Heart right ventricle (tissue), 16 donors: ENCODE measurements at regions not wholly inside any gene's neighbourhood (a gene's known extent, or its start where the extent isn't known, plus 50 kb on each side); places are given as distances from the start of the nearest gene placed in this dataset.

Experiments used
- ATAC-seq, 8 donors: fragments of 200-7000 bp; cut with Tn5 transposase; one replicate each; pipeline ENCODE4 v1.9.1; 2020; ENCODE audit warnings: mild to moderate bottlenecking in 8 of 8, moderate library complexity in 8 of 8, moderate number of reproducible peaks in 1 of 8
- DNase-seq, 2 donors: peaks; one replicate each; pipeline ENCODE4 v3.0.0-alpha.2; 2020
- H3K27ac ChIP-seq, 10 donors: fragments of 200-600 bp; sonication (generic) in 2 of 10; one replicate each; pipeline versions ENCODE4 v1.5.0 to v1.8.0; 2020 to 2022; ENCODE audit warnings: mild to moderate bottlenecking in 3 of 10
- H3K27me3 ChIP-seq, 7 donors: fragments of 200-600 bp; one replicate each; pipeline ENCODE4 v1.8.0; 2021 to 2022; ENCODE audit warnings: mild to moderate bottlenecking in 2 of 7
- H3K36me3 ChIP-seq, 9 donors: fragments of 200-600 bp; sonication (generic) in 1 of 9; one replicate each; pipeline versions ENCODE4 v1.5.0 to v1.8.0; 2020 to 2022; ENCODE audit warnings: mild to moderate bottlenecking in 2 of 9
- H3K4me1 ChIP-seq, 9 donors: fragments of 200-600 bp; sonication (generic) in 1 of 9; one replicate each; pipeline versions ENCODE4 v1.5.0 to v1.8.0; 2020 to 2022; ENCODE audit warnings: mild to moderate bottlenecking in 4 of 9
- H3K4me3 ChIP-seq, 10 donors: fragments of 200-600 bp; sonication (generic) in 2 of 10; one replicate each; pipeline versions ENCODE4 v1.5.0 to v1.8.0; 2020 to 2022; ENCODE audit warnings: mild to moderate bottlenecking in 7 of 10, moderate library complexity in 2 of 10
- H3K9me3 ChIP-seq, 11 donors: fragments of 200-600 bp in 10 of 11; sonication (generic) in 2 of 11; one replicate each; pipeline versions ENCODE4 v1.5.0 to v1.8.0; 2013 to 2022; ENCODE audit warnings: mild to moderate bottlenecking in 2 of 11, control low read depth in 1 of 11, moderate library complexity in 1 of 11
- WGBS, 2 donors: extraction: QIAGEN DNeasy Blood & Tissue Kit; methylation state at CpG; one replicate each; pipeline ENCODE4 v1.1.7; 2013; ENCODE audit warnings: inconsistent platforms in 1 of 2; 5-methylcytosine and 5-hydroxymethylcytosine counted together
- intact Hi-C, 10 donors: fragments of 100-400 bp; cut with DNase I; formaldehyde crosslinking; loops; one replicate each; pipeline versions ENCODE4 v1.11.1 to v1.14.2; 2022
- TF ChIP-seq, protein P1 (sequence below), 9 donors: fragments of 200-600 bp; sonication (generic) in 2 of 9; IDR thresholded peaks; one replicate each; pipeline versions ENCODE4 v1.5.0 to v1.8.0; 2021 to 2022; ENCODE audit warnings: antibody characterized with exemption in 9 of 9, mild to moderate bottlenecking in 5 of 9, moderate library complexity in 1 of 9
- donor health status: Arrhythmogenic right ventricular cardiomyopathy.
- donor health status: ischemic (EF 13 %, LVEDD 7.1; RV severe dilation, severe dysfunction).
- donor health status: healthy with polysubstance abuse.
- donor health status: DM: no; HTN: yes; CAD: no.
- donor health status: DM: no; HTN: no; CAD: no.
- donor health status: ischemic (EF 25% LVEDD 6.9; RV normal size, moderate dysfunction).
- donor health status: ischemic (EF 25% LVEDD 5.7; RV mildly dilated, moderate dysfunction).
- donor health status: healthy.
- donor health status: DM: yes; HTN: yes; CAD: no.
- donor health status: Ischemic cardiomyopathy.
- donor health status: ischemic (EF 35%, LVEDD 5.7; RV mildly dilated, moderate dysfunction).
- donor health status: nonischemic (EF 11% LVEDD 7.7; RV severe dilation, severe dysfunction).
- donor health status: DM: yes; HTN: yes; CAD: no.
- donor health status: PGD.
- donor health status: ischemic (EF 29% LVEDD 5.4; RV normal size, mild dysfunction).
- donor health status: nonischemic (EF 23%, LVEDD 6.1; RV moderate dilation, normal function).

DNA sequence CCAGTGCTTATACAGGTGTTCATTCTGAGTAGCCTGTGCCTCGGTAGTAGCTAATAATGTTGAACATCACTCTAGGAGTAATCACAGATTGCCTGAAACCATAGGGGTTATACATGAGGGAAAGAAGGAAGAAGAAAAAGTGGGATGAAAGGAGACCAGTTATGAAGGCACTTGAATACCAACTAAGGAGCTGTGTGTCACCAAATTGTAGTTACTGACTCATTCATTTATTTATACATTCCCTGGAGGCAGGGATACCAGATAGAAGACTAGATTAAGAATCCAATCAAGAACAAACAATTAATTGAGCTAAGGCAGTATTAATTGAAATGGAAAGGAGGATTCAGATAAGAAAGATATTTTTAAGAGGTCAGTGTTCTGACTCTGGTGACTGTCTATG is 129.6 kb upstream of the PRPS1L1 start:
- Histone ChIP-seq H3K36me3 (no peaks in the 10 kb centered on the region), H3K4me3 (no peak overlapping the region), H3K27ac (no peak overlapping the region), H3K27me3 (no peaks in the 10 kb centered on the region), H3K9me3 (no peaks in the 10 kb centered on the region), H3K4me1 (peaks cover 0 to 7% (median 0%) of the 10 kb centered on the region in 9 donors)
- no peak for ATAC-seq
- no peak for DNase-seq
- 96% methylated on average over 1 of the region's 1 CpG for WGBS, 2 donors
- TF ChIP-seq, protein P1, sequence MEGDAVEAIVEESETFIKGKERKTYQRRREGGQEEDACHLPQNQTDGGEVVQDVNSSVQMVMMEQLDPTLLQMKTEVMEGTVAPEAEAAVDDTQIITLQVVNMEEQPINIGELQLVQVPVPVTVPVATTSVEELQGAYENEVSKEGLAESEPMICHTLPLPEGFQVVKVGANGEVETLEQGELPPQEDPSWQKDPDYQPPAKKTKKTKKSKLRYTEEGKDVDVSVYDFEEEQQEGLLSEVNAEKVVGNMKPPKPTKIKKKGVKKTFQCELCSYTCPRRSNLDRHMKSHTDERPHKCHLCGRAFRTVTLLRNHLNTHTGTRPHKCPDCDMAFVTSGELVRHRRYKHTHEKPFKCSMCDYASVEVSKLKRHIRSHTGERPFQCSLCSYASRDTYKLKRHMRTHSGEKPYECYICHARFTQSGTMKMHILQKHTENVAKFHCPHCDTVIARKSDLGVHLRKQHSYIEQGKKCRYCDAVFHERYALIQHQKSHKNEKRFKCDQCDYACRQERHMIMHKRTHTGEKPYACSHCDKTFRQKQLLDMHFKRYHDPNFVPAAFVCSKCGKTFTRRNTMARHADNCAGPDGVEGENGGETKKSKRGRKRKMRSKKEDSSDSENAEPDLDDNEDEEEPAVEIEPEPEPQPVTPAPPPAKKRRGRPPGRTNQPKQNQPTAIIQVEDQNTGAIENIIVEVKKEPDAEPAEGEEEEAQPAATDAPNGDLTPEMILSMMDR (IDR thresholded peaks at IDR 0.05), result no peak
- intact Hi-C loops, result no loop called here

GRCh38 chr7:18162657-18163056 is 135.0 kb upstream of the PRPS1L1 start:
- Histone ChIP-seq H3K4me3 (no peak overlapping the region), H3K9me3 (no peaks in the 10 kb centered on the region), H3K27ac (no peak overlapping the region), H3K27me3 (no peaks in the 10 kb centered on the region), H3K4me1 (peaks cover 0 to 14% (median 3%) of the 10 kb centered on the region in 9 donors), H3K36me3 (no peaks in the 10 kb centered on the region)
- TF ChIP-seq, protein P1 (IDR thresholded peaks at IDR 0.05), result no peak
- no peak for DNase-seq
- intact Hi-C loops, result no loop called here
- peak in 4 of 8 donors; percentile 37 to 89 (median 60) for ATAC-seq
- WGBS, 2 donors, result 39 to 40% methylated on average over 1 of the region's 1 CpG

GRCh38 chr7:18163091-18163490 is 135.4 kb upstream of the PRPS1L1 start:
- 93 to 98% methylated on average over 3 of the region's 3 CpGs for WGBS, 2 donors
- Histone ChIP-seq H3K4me1 (peaks cover 0 to 14% (median 3%) of the 10 kb centered on the region in 9 donors), H3K27ac (no peak overlapping the region), H3K4me3 (no peak overlapping the region), H3K9me3 (no peaks in the 10 kb centered on the region), H3K36me3 (no peaks in the 10 kb centered on the region), H3K27me3 (no peaks in the 10 kb centered on the region)
- TF ChIP-seq, protein P1 (IDR thresholded peaks at IDR 0.05), result no peak
- intact Hi-C loops, result no loop called here
- ATAC-seq, result no peak
- DNase-seq, result no peak

DNA sequence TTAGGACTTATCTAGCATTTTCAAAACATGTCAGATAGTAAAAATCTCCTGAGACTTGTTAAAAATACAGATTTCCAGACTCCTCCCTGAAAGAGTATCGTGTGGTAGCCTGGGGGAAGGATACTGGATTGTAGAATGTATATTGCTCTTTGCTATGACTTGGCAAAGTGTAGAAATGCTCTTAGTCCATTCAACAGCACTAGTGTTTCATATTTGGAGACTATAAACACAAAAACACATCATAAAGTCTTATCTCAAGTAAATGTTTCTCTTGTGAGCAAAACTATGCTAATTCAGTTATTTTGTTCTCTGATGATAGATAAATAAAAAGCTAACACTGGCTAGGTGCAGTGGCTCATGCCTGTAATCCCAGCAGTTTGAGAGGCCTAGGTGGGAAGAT is 137.5 kb upstream of the PRPS1L1 start:
- intact Hi-C loops, result loop anchor here in 1 of 10 donors (5.0 kb wide), 1 partner anchor 763 kb away; no protein-coding TSS in a partner anchor
- no peak for DNase-seq
- no peaks in the 10 kb centered on the region for H3K27me3 ChIP-seq
- no peaks in the 10 kb centered on the region for H3K36me3 ChIP-seq
- peaks cover 0 to 14% (median 3%) of the 10 kb centered on the region in 9 donors for H3K4me1 ChIP-seq
- no peak for ATAC-seq
- H3K9me3 ChIP-seq, result peaks cover 0 to 3% (median 0%) of the 10 kb centered on the region in 11 donors
- TF ChIP-seq, protein P1 (IDR thresholded peaks at IDR 0.05), result no peak
- 70 to 79% methylated on average over 1 of the region's 1 CpG for WGBS, 2 donors
- no peak overlapping the region for H3K27ac ChIP-seq
- no peak overlapping the region for H3K4me3 ChIP-seq
